HepG2 (cell line): ENCODE measurements at regions not wholly inside any gene's neighbourhood (a gene's known extent, or its start where the extent isn't known, plus 50 kb on each side); places are given as distances from the start of the nearest gene placed in this dataset.

Experiments
- AKAP8 ChIP-seq: sonication (generic); formaldehyde crosslinking; IDR thresholded peaks from 2 replicates; pipeline ENCODE4 v1.5.1; 2020; ENCODE audit warnings: mild to moderate bottlenecking, missing genetic modification reagents
- ASH2L ChIP-seq: fragments of 300-600, 200-600 bp; sonication (generic); IDR thresholded peaks from 2 replicates; pipeline ENCODE4 v1.7.0; 2017; ENCODE audit warnings: low read depth, mild to moderate bottlenecking, moderate library complexity, mixed read lengths, low read length; ENCODE audit not compliant: insufficient read length
- CEBPG ChIP-seq: IDR thresholded peaks from 2 replicates; pipeline ENCODE4 v1.6.1; 2016
- CENPT ChIP-seq: sonication (generic); formaldehyde crosslinking; IDR thresholded peaks from 2 replicates; pipeline ENCODE4 v1.8.0; 2022; ENCODE audit warnings: low read depth, mild to moderate bottlenecking, moderate library complexity, missing genetic modification reagents
- FOSL2 ChIP-seq: sonication (generic); formaldehyde crosslinking; IDR thresholded peaks from 2 replicates; pipeline ENCODE4 v1.4.0; 2020; ENCODE audit warnings: missing genetic modification reagents
- FOXP1 ChIP-seq, 2 experiments: fragments of 450-650 bp in 1 of 2; IDR thresholded peaks; 2 replicates each; pipeline ENCODE4 v1.6.1; 2017 to 2018; ENCODE audit warnings: antibody characterized with exemption in 1 of 2
- IRF2 ChIP-seq: IDR thresholded peaks from 2 replicates; pipeline ENCODE4 v1.6.1; 2018; ENCODE audit warnings: missing genetic modification reagents, missing compliant biosample characterization
- MAZ ChIP-seq, 2 experiments: sonication (generic) in 1 of 2; formaldehyde crosslinking in 1 of 2; IDR thresholded peaks; 2 replicates each; pipeline versions ENCODE4 v1.5.0 to v1.6.1; 2012 to 2020; ENCODE audit warnings: low read depth in 2 of 2, mild to moderate bottlenecking in 2 of 2, borderline replicate concordance in 1 of 2, improper control_type of control experiment in 1 of 2, low read length in 1 of 2, missing genetic modification reagents in 1 of 2, moderate library complexity in 1 of 2
- MEF2D ChIP-seq: sonication (generic); formaldehyde crosslinking; IDR thresholded peaks from 2 replicates; pipeline ENCODE4 v1.5.1; 2020; ENCODE audit warnings: mild to moderate bottlenecking, missing genetic modification reagents
- MEIS1 ChIP-seq: sonication (generic); formaldehyde crosslinking; IDR thresholded peaks from 2 replicates; pipeline ENCODE4 v1.9.0; 2021; ENCODE audit warnings: mild to moderate bottlenecking, missing genetic modification reagents, moderate library complexity, borderline replicate concordance
- MIER3 ChIP-seq: IDR thresholded peaks from 2 replicates; pipeline ENCODE4 v1.6.1; 2016; ENCODE audit warnings: missing compliant biosample characterization, borderline replicate concordance
- POLR2A ChIP-seq, 2 experiments: IDR thresholded peaks; 2 replicates each; pipeline ENCODE4 v1.6.1; 2011; ENCODE audit warnings: low read depth in 2 of 2, low read length in 2 of 2, mild to moderate bottlenecking in 1 of 2, moderate library complexity in 1 of 2; ENCODE audit not compliant: insufficient read depth in 1 of 2
- SALL2 ChIP-seq: sonication (generic); formaldehyde crosslinking; IDR thresholded peaks from 2 replicates; pipeline ENCODE4 v1.8.1; 2023; ENCODE audit warnings: mild to moderate bottlenecking, missing genetic modification reagents, inconsistent platforms
- TBL1XR1 ChIP-seq: fragments of 150-350 bp; IDR thresholded peaks from 2 replicates; pipeline ENCODE4 v1.6.1; 2014; ENCODE audit warnings: borderline replicate concordance, low read length; ENCODE audit not compliant: partially characterized antibody
- TCF12 ChIP-seq, 2 experiments: fragments of 450-650 bp in 1 of 2; sonication (generic) in 1 of 2; formaldehyde crosslinking in 1 of 2; IDR thresholded peaks; 2 replicates each; pipeline versions ENCODE4 v1.6.1 to v1.8.0; 2017 to 2022; ENCODE audit warnings: antibody characterized with exemption in 1 of 2, mild to moderate bottlenecking in 1 of 2, missing genetic modification reagents in 1 of 2, moderate library complexity in 1 of 2
- THAP11 ChIP-seq: IDR thresholded peaks from 2 replicates; pipeline ENCODE4 v1.6.1; 2016; ENCODE audit warnings: missing biosample characterization, missing genetic modification reagents
- ZNF12 ChIP-seq: sonication (generic); formaldehyde crosslinking; IDR thresholded peaks from 2 replicates; pipeline ENCODE4 v1.5.0; 2020; ENCODE audit warnings: missing genetic modification reagents
- ZNF326 ChIP-seq: sonication (generic); formaldehyde crosslinking; IDR thresholded peaks from 2 replicates; pipeline ENCODE4 v1.4.0; 2020; ENCODE audit warnings: missing genetic modification reagents, borderline replicate concordance
- ZNF331 ChIP-seq: sonication (generic); formaldehyde crosslinking; IDR thresholded peaks from 2 replicates; pipeline ENCODE4 v1.4.0; 2020; ENCODE audit warnings: missing genetic modification reagents
- TF ChIP-seq, protein P1 (sequence below): IDR thresholded peaks from 2 replicates; pipeline ENCODE4 v1.6.1; 2016; ENCODE audit warnings: mild to moderate bottlenecking
- TF ChIP-seq, protein P2 (sequence below): sonication (generic); IDR thresholded peaks from 2 replicates; pipeline ENCODE4 v1.6.1; 2016; ENCODE audit warnings: low read depth, borderline replicate concordance
- TF ChIP-seq, protein P3 (sequence below): IDR thresholded peaks from 2 replicates; pipeline ENCODE4 v1.6.1; 2016; ENCODE audit warnings: low read depth, borderline replicate concordance
- TF ChIP-seq, protein P4 (sequence below): IDR thresholded peaks from 2 replicates; pipeline ENCODE4 v1.6.1; 2018; ENCODE audit warnings: missing genetic modification reagents, mild to moderate bottlenecking, missing compliant biosample characterization
- TF ChIP-seq, protein P5 (sequence below): sonication (generic); formaldehyde crosslinking; IDR thresholded peaks from 2 replicates; pipeline ENCODE4 v1.4.0; 2020; ENCODE audit warnings: missing genetic modification reagents, mild to moderate bottlenecking, borderline replicate concordance
- TF ChIP-seq, protein P6 (sequence below): sonication (generic); formaldehyde crosslinking; IDR thresholded peaks from 2 replicates; pipeline ENCODE4 v1.5.0; 2020; ENCODE audit warnings: mild to moderate bottlenecking, missing genetic modification reagents

DNA sequence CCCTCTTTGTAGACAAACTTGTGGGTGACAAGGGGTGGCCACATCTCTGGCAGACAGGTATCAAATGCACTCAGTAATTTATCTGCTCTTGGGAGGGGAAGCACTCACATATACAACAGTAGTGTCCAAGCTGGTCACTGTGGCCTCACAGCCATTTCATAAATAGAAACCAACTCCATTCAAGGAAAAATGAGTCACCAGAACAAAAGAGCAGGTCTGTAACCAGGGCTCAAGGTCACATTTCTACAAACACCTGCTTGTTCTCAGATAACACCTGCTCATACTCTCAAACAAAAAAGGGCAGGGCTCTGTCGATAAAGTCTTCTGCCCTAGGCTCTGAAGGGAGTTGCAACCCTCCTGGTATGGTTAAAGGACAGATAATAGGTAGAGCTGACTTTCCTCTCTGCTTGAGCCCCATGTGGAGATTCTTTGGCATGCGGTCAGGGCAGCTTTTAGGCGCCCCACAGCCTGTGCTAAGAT is 459.0 kb downstream of the BCL11A start (continued):
- peak; percentile 64; the same call in 1 of the 2 replicates for TF ChIP-seq THAP11
- TF ChIP-seq TCF12 (IDR thresholded peaks at IDR 0.05): no peak
- TF ChIP-seq TCF12 (CRISPR knock-in tag; IDR thresholded peaks at IDR 0.05): peak; percentile 87
- TF ChIP-seq MEF2D (CRISPR knock-in tag): peak; percentile 98
- TF ChIP-seq, protein P1, sequence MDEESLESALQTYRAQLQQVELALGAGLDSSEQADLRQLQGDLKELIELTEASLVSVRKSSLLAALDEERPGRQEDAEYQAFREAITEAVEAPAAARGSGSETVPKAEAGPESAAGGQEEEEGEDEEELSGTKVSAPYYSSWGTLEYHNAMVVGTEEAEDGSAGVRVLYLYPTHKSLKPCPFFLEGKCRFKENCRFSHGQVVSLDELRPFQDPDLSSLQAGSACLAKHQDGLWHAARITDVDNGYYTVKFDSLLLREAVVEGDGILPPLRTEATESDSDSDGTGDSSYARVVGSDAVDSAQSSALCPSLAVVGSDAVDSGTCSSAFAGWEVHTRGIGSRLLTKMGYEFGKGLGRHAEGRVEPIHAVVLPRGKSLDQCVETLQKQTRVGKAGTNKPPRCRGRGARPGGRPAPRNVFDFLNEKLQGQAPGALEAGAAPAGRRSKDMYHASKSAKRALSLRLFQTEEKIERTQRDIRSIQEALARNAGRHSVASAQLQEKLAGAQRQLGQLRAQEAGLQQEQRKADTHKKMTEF (CRISPR knock-in tag): peak; percentile 85
- no peak for TF ChIP-seq CENPT (CRISPR knock-in tag)
- TF ChIP-seq, protein P2, sequence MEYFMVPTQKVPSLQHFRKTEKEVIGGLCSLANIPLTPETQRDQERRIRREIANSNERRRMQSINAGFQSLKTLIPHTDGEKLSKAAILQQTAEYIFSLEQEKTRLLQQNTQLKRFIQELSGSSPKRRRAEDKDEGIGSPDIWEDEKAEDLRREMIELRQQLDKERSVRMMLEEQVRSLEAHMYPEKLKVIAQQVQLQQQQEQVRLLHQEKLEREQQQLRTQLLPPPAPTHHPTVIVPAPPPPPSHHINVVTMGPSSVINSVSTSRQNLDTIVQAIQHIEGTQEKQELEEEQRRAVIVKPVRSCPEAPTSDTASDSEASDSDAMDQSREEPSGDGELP: peak; percentile 66; the same call in 1 of the 2 replicates
- TF ChIP-seq ZNF331 (CRISPR knock-in tag): peak; percentile 99
- 0 out of 2 replicates have a peak, but pooled peaks have one; percentile 39 for TF ChIP-seq MEIS1
- peak; percentile 59 for TF ChIP-seq CEBPG (CRISPR knock-in tag)
- TF ChIP-seq, protein P3, sequence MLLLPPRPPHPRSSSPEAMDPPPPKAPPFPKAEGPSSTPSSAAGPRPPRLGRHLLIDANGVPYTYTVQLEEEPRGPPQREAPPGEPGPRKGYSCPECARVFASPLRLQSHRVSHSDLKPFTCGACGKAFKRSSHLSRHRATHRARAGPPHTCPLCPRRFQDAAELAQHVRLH (CRISPR knock-in tag): peak; percentile 19; the same call in 1 of the 2 replicates
- peak; percentile 99 for TF ChIP-seq FOSL2 (CRISPR knock-in tag)
- no peak for TF ChIP-seq ZNF326 (CRISPR knock-in tag)
- peak; percentile 77 for TF ChIP-seq MIER3 (CRISPR knock-in tag)
- no peak for TF ChIP-seq SALL2 (CRISPR knock-in tag)
- peak; percentile 52; the same call in 1 of the 2 replicates for TF ChIP-seq IRF2 (CRISPR knock-in tag)
- no peak for TF ChIP-seq TBL1XR1
- TF ChIP-seq FOXP1 (IDR thresholded peaks at IDR 0.05): no peak
- peak; percentile 84 for TF ChIP-seq FOXP1 (CRISPR knock-in tag; IDR thresholded peaks at IDR 0.05)
- peak; percentile 10; the same call in 1 of the 2 replicates for TF ChIP-seq MAZ (IDR thresholded peaks at IDR 0.05; ENCODE audit: borderline replicate concordance, low read depth, low read length)
- TF ChIP-seq MAZ (CRISPR knock-in tag; IDR thresholded peaks at IDR 0.05; ENCODE audit: low read depth): no peak
- TF ChIP-seq POLR2A (IDR thresholded peaks at IDR 0.05; ENCODE audit: insufficient read depth in 1 of 2, low read depth in 2 of 2, low read length in 2 of 2): no peak
- peak; percentile 79; the same call in 1 of the 2 replicates for TF ChIP-seq ZNF12
- no peak for TF ChIP-seq AKAP8 (CRISPR knock-in tag)
- TF ChIP-seq, protein P4, sequence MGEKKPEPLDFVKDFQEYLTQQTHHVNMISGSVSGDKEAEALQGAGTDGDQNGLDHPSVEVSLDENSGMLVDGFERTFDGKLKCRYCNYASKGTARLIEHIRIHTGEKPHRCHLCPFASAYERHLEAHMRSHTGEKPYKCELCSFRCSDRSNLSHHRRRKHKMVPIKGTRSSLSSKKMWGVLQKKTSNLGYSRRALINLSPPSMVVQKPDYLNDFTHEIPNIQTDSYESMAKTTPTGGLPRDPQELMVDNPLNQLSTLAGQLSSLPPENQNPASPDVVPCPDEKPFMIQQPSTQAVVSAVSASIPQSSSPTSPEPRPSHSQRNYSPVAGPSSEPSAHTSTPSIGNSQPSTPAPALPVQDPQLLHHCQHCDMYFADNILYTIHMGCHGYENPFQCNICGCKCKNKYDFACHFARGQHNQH (CRISPR knock-in tag): peak; percentile 67
- TF ChIP-seq ASH2L: peak; percentile 51
- TF ChIP-seq, protein P5, sequence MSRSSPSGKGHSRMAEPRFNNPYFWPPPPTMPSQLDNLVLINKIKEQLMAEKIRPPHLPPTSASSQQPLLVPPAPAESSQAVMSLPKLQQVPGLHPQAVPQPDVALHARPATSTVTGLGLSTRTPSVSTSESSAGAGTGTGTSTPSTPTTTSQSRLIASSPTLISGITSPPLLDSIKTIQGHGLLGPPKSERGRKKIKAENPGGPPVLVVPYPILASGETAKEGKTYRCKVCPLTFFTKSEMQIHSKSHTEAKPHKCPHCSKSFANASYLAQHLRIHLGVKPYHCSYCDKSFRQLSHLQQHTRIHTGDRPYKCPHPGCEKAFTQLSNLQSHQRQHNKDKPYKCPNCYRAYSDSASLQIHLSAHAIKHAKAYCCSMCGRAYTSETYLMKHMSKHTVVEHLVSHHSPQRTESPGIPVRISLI (CRISPR knock-in tag): no peak
- TF ChIP-seq, protein P6, sequence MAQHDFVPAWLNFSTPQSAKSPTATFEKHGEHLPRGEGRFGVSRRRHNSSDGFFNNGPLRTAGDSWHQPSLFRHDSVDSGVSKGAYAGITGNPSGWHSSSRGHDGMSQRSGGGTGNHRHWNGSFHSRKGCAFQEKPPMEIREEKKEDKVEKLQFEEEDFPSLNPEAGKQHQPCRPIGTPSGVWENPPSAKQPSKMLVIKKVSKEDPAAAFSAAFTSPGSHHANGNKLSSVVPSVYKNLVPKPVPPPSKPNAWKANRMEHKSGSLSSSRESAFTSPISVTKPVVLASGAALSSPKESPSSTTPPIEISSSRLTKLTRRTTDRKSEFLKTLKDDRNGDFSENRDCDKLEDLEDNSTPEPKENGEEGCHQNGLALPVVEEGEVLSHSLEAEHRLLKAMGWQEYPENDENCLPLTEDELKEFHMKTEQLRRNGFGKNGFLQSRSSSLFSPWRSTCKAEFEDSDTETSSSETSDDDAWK (CRISPR knock-in tag): no peak
